ENCODE measurements at regions not wholly inside any gene's neighbourhood (a gene's known extent, or its start where the extent isn't known, plus 50 kb on each side); places are given as distances from the start of the nearest gene placed in this dataset.

- no peak for TF ChIP-seq EZH2 (optimal IDR thresholded peaks at IDR 0.05; ENCODE audit: low read depth, low read length)
- no peak for TF ChIP-seq EZH2phosphoT487 (IDR thresholded peaks at IDR 0.05; ENCODE audit: low read length)
- TF ChIP-seq CTCF (IDR thresholded peaks at IDR 0.05; ENCODE audit: low read length): no peak
- H3K36me3 ChIP-seq (replicated peaks; ENCODE audit: insufficient read depth, low read length): no peaks in the 10 kb centered on the region
- no peaks in the 10 kb centered on the region for H3K9me3 ChIP-seq (replicated peaks; ENCODE audit: insufficient read depth, low read length)
- H3K27me3 ChIP-seq (replicated peaks; ENCODE audit: insufficient read depth, low read length): no peaks in the 10 kb centered on the region
- H3K4me1 ChIP-seq (ENCODE audit: low read length): no peaks in the 10 kb centered on the region
- H3K9ac ChIP-seq (ENCODE audit: low read length): no peak overlapping the region
- no peak for DNase-seq
- H3F3A ChIP-seq (ENCODE audit: insufficient read depth, low read length): no peaks in the 10 kb centered on the region
- no peak overlapping the region for H3K4me2 ChIP-seq (ENCODE audit: low read depth, low read length)
- no peaks in the 10 kb centered on the region for H4K20me1 ChIP-seq (ENCODE audit: insufficient read depth, low read length)
- no peak overlapping the region for H2AFZ ChIP-seq (ENCODE audit: low read length)
- no peaks in the 10 kb centered on the region for H3K79me2 ChIP-seq (ENCODE audit: low read length)
- H3K4me3 ChIP-seq (ENCODE audit: low read length): no peak overlapping the region
- no peaks in the 10 kb centered on the region for H3K9me2 ChIP-seq (replicated peaks; ENCODE audit: insufficient read depth, low read length)
- H3K27ac ChIP-seq (ENCODE audit: low read length): no peak overlapping the region
Measured at GRCh38 chr2:15752552-15753232, 161.0 kb downstream of the DDX1 start.

- H3K4me3 ChIP-seq (ENCODE audit: low read length): no peak overlapping the region
- no peaks in the 10 kb centered on the region for H3K27me3 ChIP-seq (replicated peaks; ENCODE audit: insufficient read depth, low read length)
- H3K36me3 ChIP-seq (replicated peaks; ENCODE audit: insufficient read depth, low read length): no peaks in the 10 kb centered on the region
- no peak overlapping the region for H3K9ac ChIP-seq (ENCODE audit: low read length)
- H3F3A ChIP-seq (ENCODE audit: insufficient read depth, low read length): no peaks in the 10 kb centered on the region
- no peaks in the 10 kb centered on the region for H3K79me2 ChIP-seq (ENCODE audit: low read length)
- H2AFZ ChIP-seq (ENCODE audit: low read length): no peak overlapping the region
- no peaks in the 10 kb centered on the region for H4K20me1 ChIP-seq (ENCODE audit: insufficient read depth, low read length)
- H3K27ac ChIP-seq (ENCODE audit: low read length): no peak overlapping the region
- no peak overlapping the region for H3K4me2 ChIP-seq (ENCODE audit: low read depth, low read length)
- H3K4me1 ChIP-seq (ENCODE audit: low read length): no peaks in the 10 kb centered on the region
- no peak for DNase-seq
- TF ChIP-seq EZH2 (optimal IDR thresholded peaks at IDR 0.05; ENCODE audit: low read depth, low read length) (no peak), CTCF (IDR thresholded peaks at IDR 0.05; ENCODE audit: low read length) (no peak), EZH2phosphoT487 (IDR thresholded peaks at IDR 0.05; ENCODE audit: low read length) (no peak)
- no peaks in the 10 kb centered on the region for H3K9me3 ChIP-seq (replicated peaks; ENCODE audit: insufficient read depth, low read length)
- no peaks in the 10 kb centered on the region for H3K9me2 ChIP-seq (replicated peaks; ENCODE audit: insufficient read depth, low read length)
Measured at GRCh38 chr2:15753233-15753798, 161.6 kb downstream of the DDX1 start.

- Histone ChIP-seq H3K36me3 (replicated peaks; ENCODE audit: insufficient read depth, low read length) (no peaks in the 10 kb centered on the region), H3K79me2 (ENCODE audit: low read length) (no peaks in the 10 kb centered on the region), H4K20me1 (ENCODE audit: insufficient read depth, low read length) (no peaks in the 10 kb centered on the region), H3K9me2 (replicated peaks; ENCODE audit: insufficient read depth, low read length) (no peaks in the 10 kb centered on the region), H3K9ac (ENCODE audit: low read length) (no peak overlapping the region), H3K27ac (ENCODE audit: low read length) (no peak overlapping the region), H3K4me3 (ENCODE audit: low read length) (no peak overlapping the region), H3K9me3 (replicated peaks; ENCODE audit: insufficient read depth, low read length) (no peaks in the 10 kb centered on the region), H3K4me1 (ENCODE audit: low read length) (no peaks in the 10 kb centered on the region), H2AFZ (ENCODE audit: low read length) (no peak overlapping the region), H3K4me2 (ENCODE audit: low read depth, low read length) (no peak overlapping the region), H3F3A (ENCODE audit: insufficient read depth, low read length) (no peaks in the 10 kb centered on the region), H3K27me3 (replicated peaks; ENCODE audit: insufficient read depth, low read length) (no peaks in the 10 kb centered on the region)
- DNase-seq: no peak
- TF ChIP-seq CTCF (IDR thresholded peaks at IDR 0.05; ENCODE audit: low read length): no peak
- no peak for TF ChIP-seq EZH2 (optimal IDR thresholded peaks at IDR 0.05; ENCODE audit: low read depth, low read length)
- TF ChIP-seq EZH2phosphoT487 (IDR thresholded peaks at IDR 0.05; ENCODE audit: low read length): no peak
Measured at GRCh38 chr2:15753811-15754702, 162.4 kb downstream of the DDX1 start.
